CD4-positive, alpha-beta memory T cell (primary cell): ENCODE measurements at regions not wholly inside any gene's neighbourhood (a gene's known extent, or its start where the extent isn't known, plus 50 kb on each side); places are given as distances from the start of the nearest gene placed in this dataset.

Experiments
- CTCF ChIA-PET: fragments of 350-600 bp; sonication (Branson Sonifier 250); formaldehyde crosslinking; loops from one replicate; lab custom pipeline; 2021; ENCODE audit warnings: inconsistent platforms; ENCODE audit not compliant: partially characterized antibody; lab: Charles Lee
- POLR2A ChIA-PET: fragments of 350-600 bp; sonication (Branson Sonifier 250); formaldehyde crosslinking; loops from one replicate; lab custom pipeline; 2021; ENCODE audit not compliant: partially characterized antibody; lab: Charles Lee
- DNase-seq, 5 donors: peaks; one replicate each; pipeline versions ENCODE4 v3.0.0 to v3.0.0-alpha.2; 2020 to 2022; ENCODE audit warnings: mixed read lengths in 1 of 5
- H3K27ac ChIP-seq: one replicate; pipeline ENCODE4 v1.7.0; 2013; ENCODE audit warnings: low read depth, low read length
- H3K27me3 ChIP-seq: 2 replicates; pipeline ENCODE4 v1.7.0; 2013; ENCODE audit warnings: mild to moderate bottlenecking, low read length, moderate library complexity; ENCODE audit not compliant: insufficient read depth
- H3K36me3 ChIP-seq: 2 replicates; pipeline ENCODE4 v1.7.0; 2013; ENCODE audit warnings: mild to moderate bottlenecking, low read length, moderate library complexity; ENCODE audit not compliant: insufficient read depth
- H3K4me1 ChIP-seq: 2 replicates; pipeline ENCODE4 v1.7.0; 2013; ENCODE audit warnings: mild to moderate bottlenecking, low read length, moderate library complexity; ENCODE audit not compliant: insufficient read depth
- H3K4me3 ChIP-seq, 2 donors: one replicate each; pipeline ENCODE4 v1.7.0; 2013; ENCODE audit warnings: low read length in 2 of 2, mild to moderate bottlenecking in 1 of 2
- H3K9me3 ChIP-seq, 2 donors: one replicate each; pipeline ENCODE4 v1.7.0; 2013; ENCODE audit warnings: low read length in 2 of 2, control low read depth in 1 of 2; ENCODE audit not compliant: control insufficient read depth in 1 of 2
- H3K27ac Mint-ChIP-seq, 7 donors: one replicate each; pipeline ENCODE4 v1.8.0; 2020 to 2021; ENCODE audit warnings: mixed read lengths in 7 of 7, mild to moderate bottlenecking in 6 of 7, inconsistent platforms in 3 of 7, moderate library complexity in 3 of 7
- H3K27me3 Mint-ChIP-seq, 2 donors: one replicate each; pipeline ENCODE4 v1.8.0; 2020 to 2021; ENCODE audit warnings: mixed read lengths in 2 of 2
- H3K36me3 Mint-ChIP-seq, 2 donors: one replicate each; pipeline ENCODE4 v1.8.0; 2020 to 2021; ENCODE audit warnings: mixed read lengths in 2 of 2, inconsistent platforms in 1 of 2, mild to moderate bottlenecking in 1 of 2
- H3K4me1 Mint-ChIP-seq, 4 donors: one replicate each; pipeline ENCODE4 v1.8.0; 2020 to 2021; ENCODE audit warnings: mixed read lengths in 4 of 4, mild to moderate bottlenecking in 1 of 4
- H3K4me3 Mint-ChIP-seq, 8 donors: one replicate each; pipeline ENCODE4 v1.8.0; 2020 to 2021; ENCODE audit warnings: mixed read lengths in 8 of 8, mild to moderate bottlenecking in 7 of 8, moderate library complexity in 6 of 8, inconsistent platforms in 3 of 8
- H3K9me3 Mint-ChIP-seq, 8 donors: one replicate each; pipeline ENCODE4 v1.8.0; 2020 to 2021; ENCODE audit warnings: mixed read lengths in 8 of 8, mild to moderate bottlenecking in 5 of 8, inconsistent platforms in 3 of 8, moderate library complexity in 1 of 8
- intact Hi-C: fragments of 100-400 bp; cut with micrococcal nuclease; formaldehyde crosslinking; loops from one replicate; pipeline ENCODE4 v1.15.1; 2023

DNA sequence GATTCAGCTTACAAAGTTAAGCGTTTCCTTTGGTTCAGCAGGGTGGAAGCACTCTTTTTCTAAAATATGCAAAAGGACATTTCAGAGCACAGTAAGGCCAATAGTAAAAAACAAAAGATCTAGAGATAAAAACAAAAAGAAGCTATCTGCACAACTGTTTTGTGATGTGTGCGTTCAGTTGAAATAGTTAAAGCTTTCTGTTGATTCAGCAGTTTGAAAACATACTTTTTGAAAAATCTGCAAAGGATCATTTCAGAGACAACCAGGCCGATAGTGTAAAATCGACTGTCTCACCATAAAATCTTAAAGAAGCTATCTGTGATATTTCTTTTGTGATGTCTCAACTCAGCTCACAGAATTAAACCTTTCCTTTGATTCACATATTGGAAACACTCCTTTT, 300.0 kb upstream of the ALG10B start:
- ChIA-PET POLR2A (no interaction called here), CTCF (interaction anchor here (0.5 kb wide), 1 partner anchor 726 kb away, joined by 3 read pairs; no protein-coding TSS in a partner anchor)
- Histone ChIP-seq H3K27me3 (no peaks in the 10 kb centered on the region), H3K27ac (no peak overlapping the region), H3K9me3 (no peaks in the 10 kb centered on the region), H3K4me3 (no peak overlapping the region), H3K4me1 (no peaks in the 10 kb centered on the region), H3K36me3 (no peaks in the 10 kb centered on the region)
- H3K4me3 Mint-ChIP-seq: no peak overlapping the region
- no peak for DNase-seq
- peaks cover 0 to 1% of the 10 kb centered on the region in 2 donors for H3K36me3 Mint-ChIP-seq
- H3K27me3 Mint-ChIP-seq: no peaks in the 10 kb centered on the region
- no peak overlapping the region for H3K27ac Mint-ChIP-seq
- intact Hi-C loops: no loop called here
- peaks cover 0 to 46% (median 16%) of the 10 kb centered on the region in 8 donors for H3K9me3 Mint-ChIP-seq
- no peaks in the 10 kb centered on the region for H3K4me1 Mint-ChIP-seq

GRCh38 chr12:38025916-38026315, 290.7 kb upstream of the ALG10B start:
- Histone ChIP-seq H3K4me1 (no peaks in the 10 kb centered on the region), H3K4me3 (no peak overlapping the region), H3K27ac (no peak overlapping the region), H3K27me3 (no peaks in the 10 kb centered on the region), H3K36me3 (no peaks in the 10 kb centered on the region), H3K9me3 (peaks cover 0 to 2% of the 10 kb centered on the region in 2 donors)
- Mint-ChIP-seq H3K27ac (no peak overlapping the region), H3K9me3 (peaks cover 2 to 38% (median 26%) of the 10 kb centered on the region in 8 donors), H3K4me1 (no peaks in the 10 kb centered on the region), H3K36me3 (peaks cover 0 to 3% of the 10 kb centered on the region in 2 donors), H3K4me3 (no peak overlapping the region), H3K27me3 (no peaks in the 10 kb centered on the region)
- ChIA-PET CTCF (interaction anchor here (0.6 kb wide), 1 partner anchor 41 kb away, joined by 3 read pairs; no protein-coding TSS in a partner anchor), POLR2A (no interaction called here)
- no peak for DNase-seq
- intact Hi-C loops: no loop called here

- peaks cover 0 to 3% of the 10 kb centered on the region in 2 donors for H3K9me3 ChIP-seq
- peaks cover 0 to 3% of the 10 kb centered on the region in 2 donors for H3K36me3 Mint-ChIP-seq
- intact Hi-C loops: no loop called here
Observed at GRCh38 chr12:38053113-38053512, 263.5 kb upstream of the ALG10B start.

GRCh38 chr12:38053655-38054464, 262.7 kb upstream of the ALG10B start:
- Mint-ChIP-seq H3K36me3 (peaks cover 0 to 3% of the 10 kb centered on the region in 2 donors), H3K4me3 (no peak overlapping the region), H3K27me3 (no peaks in the 10 kb centered on the region), H3K27ac (no peak overlapping the region), H3K9me3 (peaks cover 3 to 59% (median 30%) of the 10 kb centered on the region in 8 donors), H3K4me1 (no peaks in the 10 kb centered on the region)
- Histone ChIP-seq H3K27me3 (no peaks in the 10 kb centered on the region), H3K4me3 (no peak overlapping the region), H3K4me1 (no peaks in the 10 kb centered on the region), H3K27ac (no peak overlapping the region), H3K9me3 (peaks cover 0 to 3% of the 10 kb centered on the region in 2 donors), H3K36me3 (no peaks in the 10 kb centered on the region)
- ChIA-PET POLR2A (no interaction called here), CTCF (no interaction called here)
- intact Hi-C loops: no loop called here
- DNase-seq: no peak

More at GRCh38 chr12:38053113-38053512, 263.5 kb upstream of the ALG10B start:
- no peaks in the 10 kb centered on the region for H3K4me1 Mint-ChIP-seq
- no peaks in the 10 kb centered on the region for H3K27me3 Mint-ChIP-seq
- H3K9me3 Mint-ChIP-seq: peaks cover 3 to 65% (median 36%) of the 10 kb centered on the region in 8 donors
- no peaks in the 10 kb centered on the region for H3K27me3 ChIP-seq
- H3K36me3 ChIP-seq: no peaks in the 10 kb centered on the region
- no peak overlapping the region for H3K4me3 ChIP-seq
- no peak overlapping the region for H3K4me3 Mint-ChIP-seq
- ChIA-PET CTCF (no interaction called here), POLR2A (no interaction called here)
- no peak overlapping the region for H3K27ac Mint-ChIP-seq
- H3K27ac ChIP-seq: no peak overlapping the region
- H3K4me1 ChIP-seq: no peaks in the 10 kb centered on the region
- no peak for DNase-seq

- no peak overlapping the region for H3K4me3 Mint-ChIP-seq
Observed at GRCh38 chr12:38056701-38057689, 259.6 kb upstream of the ALG10B start.

DNA sequence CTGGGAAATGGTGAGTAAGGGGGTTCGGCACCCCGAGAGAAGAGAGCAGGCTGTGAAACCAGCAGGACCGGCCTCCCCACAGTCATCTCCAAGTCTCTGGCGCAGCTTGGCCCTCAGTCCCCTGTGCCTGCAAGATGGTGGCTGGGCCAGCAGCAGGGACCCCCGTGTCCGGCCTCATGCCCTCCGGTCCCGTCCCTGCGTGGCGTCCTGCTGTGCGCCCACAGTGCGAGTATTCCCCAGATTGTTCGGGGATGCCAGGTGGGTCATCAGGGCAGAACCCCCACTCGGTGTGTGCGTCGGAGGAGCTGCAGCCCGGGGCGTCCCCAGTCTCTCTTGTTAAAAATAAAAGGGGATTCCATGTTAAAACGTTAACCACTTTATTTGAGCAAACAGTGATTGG, 216.9 kb upstream of the ALG10B start:
- Histone ChIP-seq H3K27ac (no peak overlapping the region), H3K4me3 (no peak overlapping the region), H3K27me3 (no peaks in the 10 kb centered on the region), H3K9me3 (no peaks in the 10 kb centered on the region), H3K4me1 (no peaks in the 10 kb centered on the region), H3K36me3 (no peaks in the 10 kb centered on the region)
- no peak overlapping the region for H3K27ac Mint-ChIP-seq
- H3K9me3 Mint-ChIP-seq: peaks cover 2 to 26% (median 6%) of the 10 kb centered on the region in 8 donors
- no peaks in the 10 kb centered on the region for H3K27me3 Mint-ChIP-seq
- POLR2A ChIA-PET: no interaction called here
- H3K36me3 Mint-ChIP-seq: no peaks in the 10 kb centered on the region
- CTCF ChIA-PET: no interaction called here
- no peak overlapping the region for H3K4me3 Mint-ChIP-seq
- H3K4me1 Mint-ChIP-seq: no peaks in the 10 kb centered on the region
- intact Hi-C loops: no loop called here
- DNase-seq: no peak

More at GRCh38 chr12:38056701-38057689, 259.6 kb upstream of the ALG10B start:
- peaks cover 0 to 3% of the 10 kb centered on the region in 2 donors for H3K36me3 Mint-ChIP-seq
- peaks cover 0 to 3% of the 10 kb centered on the region in 2 donors for H3K9me3 ChIP-seq
- POLR2A ChIA-PET: no interaction called here
- no peak overlapping the region for H3K27ac ChIP-seq
- no peak for DNase-seq
- H3K27ac Mint-ChIP-seq: no peak overlapping the region
- no peaks in the 10 kb centered on the region for H3K27me3 ChIP-seq
- no peaks in the 10 kb centered on the region for H3K36me3 ChIP-seq
- CTCF ChIA-PET: no interaction called here
- peaks cover 3 to 54% (median 24%) of the 10 kb centered on the region in 8 donors for H3K9me3 Mint-ChIP-seq
- no peaks in the 10 kb centered on the region for H3K27me3 Mint-ChIP-seq
- H3K4me1 ChIP-seq: no peaks in the 10 kb centered on the region
- intact Hi-C loops: no loop called here
- H3K4me3 ChIP-seq: no peak overlapping the region
- no peaks in the 10 kb centered on the region for H3K4me1 Mint-ChIP-seq

DNA sequence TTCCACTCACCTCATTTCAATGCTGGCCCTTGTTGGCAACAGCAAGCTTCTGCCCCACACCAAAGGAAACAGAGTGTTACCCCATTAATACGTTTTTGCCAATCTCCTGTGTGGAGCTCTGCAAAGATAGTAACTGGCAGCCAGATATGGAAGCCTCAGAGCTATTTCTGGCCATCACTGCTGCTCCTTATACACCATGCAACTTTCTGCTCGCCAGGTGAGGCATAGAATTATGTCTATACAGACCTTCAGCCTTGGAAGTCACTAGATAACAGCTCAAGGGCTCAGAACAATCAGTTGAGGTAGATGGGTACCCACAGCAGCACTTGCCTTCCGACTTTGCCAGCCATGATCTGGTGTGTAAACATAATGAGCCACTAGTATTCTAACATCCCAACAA, 214.8 kb upstream of the ALG10B start:
- Histone ChIP-seq H3K36me3 (no peaks in the 10 kb centered on the region), H3K4me1 (no peaks in the 10 kb centered on the region), H3K4me3 (no peak overlapping the region), H3K27me3 (no peaks in the 10 kb centered on the region), H3K27ac (no peak overlapping the region), H3K9me3 (no peaks in the 10 kb centered on the region)
- intact Hi-C loops: no loop called here
- Mint-ChIP-seq H3K9me3 (peaks cover 0 to 15% (median 5%) of the 10 kb centered on the region in 8 donors), H3K4me3 (no peak overlapping the region), H3K4me1 (no peaks in the 10 kb centered on the region), H3K27me3 (no peaks in the 10 kb centered on the region), H3K27ac (no peak overlapping the region), H3K36me3 (no peaks in the 10 kb centered on the region)
- DNase-seq: no peak
- ChIA-PET POLR2A (no interaction called here), CTCF (no interaction called here)
